GM18498 (cell line): ENCODE measurements at regions not wholly inside any gene's neighbourhood (a gene's known extent, or its start where the extent isn't known, plus 50 kb on each side); places are given as distances from the start of the nearest gene placed in this dataset.
A peak's percentile ranks its signal among the peaks of the same experiment; 100 is the strongest.
"Not testable (repeated sequence)": the region's sequence is repeated elsewhere in the genome, so short reads cannot be mapped to it uniquely, and the experiment has no call there.

Source experiments
- ATAC-seq: cut with Tn5 transposase; IDR thresholded peaks from one replicate; pipeline ENCODE4 v1.9.1; 2021; ENCODE audit warnings: mild to moderate bottlenecking, moderate library complexity; ENCODE audit not compliant: unreplicated experiment

DNA sequence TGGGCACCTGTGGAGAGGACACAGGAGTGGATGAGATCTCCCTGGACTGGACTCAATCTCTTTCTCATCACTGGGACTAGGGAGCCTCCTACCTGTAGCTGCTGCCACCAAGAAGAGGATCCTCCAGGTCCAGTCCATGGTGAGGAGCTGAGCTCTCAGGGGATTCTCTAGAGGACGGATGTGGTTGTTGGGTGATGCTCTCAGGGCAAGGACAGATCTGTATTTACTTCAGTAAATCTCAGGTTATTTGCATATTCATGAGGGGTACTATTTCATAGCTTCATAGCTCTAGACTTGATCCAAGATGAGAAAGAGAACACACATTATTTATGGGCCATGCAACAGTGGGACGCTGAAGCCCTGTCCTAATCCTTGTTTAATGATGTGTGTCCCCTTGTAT is 159.4 kb downstream of the POTEB start:
- peak; percentile 82 for ATAC-seq

GRCh38 chr15:21717661-21718060 is 159.9 kb downstream of the POTEB start:
- peak; percentile 34 for ATAC-seq

DNA sequence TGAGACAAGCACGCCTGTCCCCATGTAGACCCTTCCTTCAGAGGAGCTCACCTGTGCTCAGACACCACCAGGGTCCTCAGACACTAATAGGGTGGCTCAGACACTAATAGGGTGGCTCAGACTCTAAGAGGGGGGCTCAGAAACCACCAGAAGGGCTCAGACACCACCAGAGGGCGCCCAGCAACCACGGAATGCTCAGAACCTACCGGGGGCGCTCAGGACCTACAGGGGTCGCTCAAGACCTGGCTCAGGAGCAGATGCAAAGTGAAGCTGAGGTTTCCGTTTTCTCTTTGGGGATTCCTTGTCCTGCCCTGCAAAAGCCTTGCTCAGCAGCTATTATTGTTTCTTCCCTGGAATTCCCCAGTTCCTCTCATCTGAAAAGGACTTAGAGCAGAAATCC is 172.1 kb downstream of the POTEB start:
- ATAC-seq = not testable (repeated sequence)

GRCh38 chr15:21698620-21699019 is 178.9 kb downstream of the POTEB start:
- ATAC-seq = not testable (repeated sequence)

GRCh38 chr15:21695089-21695488 is 182.4 kb downstream of the POTEB start:
- not testable (repeated sequence) for ATAC-seq

DNA sequence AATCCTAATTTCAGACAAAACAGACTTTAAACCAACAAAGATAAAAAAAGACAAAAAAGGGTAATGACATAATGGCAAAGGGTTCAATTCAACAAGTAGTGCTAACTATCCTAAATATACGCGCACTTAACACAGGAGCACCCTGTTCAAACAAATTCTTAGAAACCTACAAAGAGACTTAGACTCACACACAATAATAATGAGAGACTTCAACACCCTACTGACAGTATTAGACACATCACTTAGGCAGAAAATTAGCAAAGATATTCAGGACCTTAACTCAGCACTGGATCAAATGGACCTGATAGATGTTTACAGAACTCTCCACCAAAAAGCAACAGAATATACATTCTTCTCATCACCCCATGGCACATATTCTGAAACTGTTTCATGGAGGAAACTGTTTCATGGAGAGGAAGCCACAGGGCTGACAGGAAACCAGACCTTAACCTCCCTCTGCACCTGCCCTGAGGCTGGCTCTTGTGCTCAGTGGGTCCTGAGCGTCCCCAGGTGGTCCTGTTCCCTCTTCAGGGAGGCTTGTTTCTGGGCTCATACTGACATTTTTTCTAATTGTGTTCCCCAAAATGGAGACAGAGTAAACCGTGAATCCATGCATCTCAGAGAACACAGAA is 184.9 kb downstream of the POTEB start:
- not testable (repeated sequence) for ATAC-seq

- peak; percentile 77 for ATAC-seq
These were observed 216.6 kb upstream of the POTEB3 start for GRCh38 chr15:21656798-21657397.

DNA sequence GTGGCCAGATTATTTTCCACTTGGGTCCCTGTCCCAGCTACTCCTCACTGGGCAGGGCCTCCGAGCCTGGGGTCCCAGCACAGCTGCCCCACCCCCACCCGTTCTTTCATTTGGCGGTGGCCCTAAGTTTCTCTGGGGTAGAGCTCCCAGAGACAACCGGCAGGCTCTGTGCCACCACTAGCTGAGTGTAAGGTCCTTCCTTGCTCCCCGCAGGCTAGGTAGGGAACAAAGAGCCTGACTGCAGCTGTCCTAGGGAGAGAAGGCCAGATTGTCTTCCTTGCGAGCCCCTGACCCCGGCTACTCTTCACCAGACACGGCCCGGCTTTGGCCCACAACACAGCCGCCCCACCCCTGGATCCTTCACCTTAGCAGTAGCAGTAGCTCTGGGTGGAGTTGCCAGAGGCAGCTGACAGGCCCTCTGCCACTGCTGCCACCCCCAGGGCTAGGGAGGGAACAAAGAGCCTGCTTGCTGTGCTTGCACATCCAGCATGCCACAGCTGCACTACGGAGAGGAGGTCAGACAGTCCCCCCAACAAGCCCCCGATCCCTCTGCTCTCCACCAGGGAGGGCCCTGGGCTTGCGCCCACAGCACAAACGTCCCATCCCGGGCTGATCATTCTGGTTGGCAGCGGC is 215.9 kb upstream of the POTEB3 start:
- ATAC-seq = peak; percentile 33

GRCh38 chr15:21653707-21654106 is 213.4 kb upstream of the POTEB3 start:
- ATAC-seq = not testable (repeated sequence)

GRCh38 chr15:21638770-21639169 is 198.5 kb upstream of the POTEB3 start:
- not testable (repeated sequence) for ATAC-seq

GRCh38 chr15:21626694-21627093 is 186.4 kb upstream of the POTEB3 start:
- ATAC-seq = not testable (repeated sequence)

- not testable (repeated sequence) for ATAC-seq
These were observed 168.9 kb upstream of the POTEB3 start for GRCh38 chr15:21609223-21609622.

- ATAC-seq = not testable (repeated sequence)
These were observed 125.1 kb upstream of the POTEB3 start for GRCh38 chr15:21565426-21565825.

DNA sequence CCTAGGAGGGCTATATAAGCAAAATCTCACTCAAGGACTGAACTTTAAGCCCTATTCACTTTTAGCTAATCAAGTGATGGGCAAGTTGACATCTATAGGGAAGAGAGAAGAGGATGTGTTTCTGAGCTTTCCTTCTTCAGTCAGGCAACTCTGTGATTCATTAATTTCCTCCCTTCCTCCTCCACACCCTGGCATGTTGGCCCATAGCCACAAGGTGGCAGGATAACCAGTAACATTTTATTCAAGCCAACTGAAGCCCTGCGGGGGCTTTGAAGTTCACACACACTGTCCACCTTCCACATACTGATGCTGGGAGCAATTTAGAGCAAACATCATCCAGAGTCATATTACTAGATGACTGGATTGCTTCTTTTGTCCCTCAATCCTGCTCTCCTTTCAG is 111.5 kb upstream of the POTEB3 start:
- peak; percentile 45 for ATAC-seq

DNA sequence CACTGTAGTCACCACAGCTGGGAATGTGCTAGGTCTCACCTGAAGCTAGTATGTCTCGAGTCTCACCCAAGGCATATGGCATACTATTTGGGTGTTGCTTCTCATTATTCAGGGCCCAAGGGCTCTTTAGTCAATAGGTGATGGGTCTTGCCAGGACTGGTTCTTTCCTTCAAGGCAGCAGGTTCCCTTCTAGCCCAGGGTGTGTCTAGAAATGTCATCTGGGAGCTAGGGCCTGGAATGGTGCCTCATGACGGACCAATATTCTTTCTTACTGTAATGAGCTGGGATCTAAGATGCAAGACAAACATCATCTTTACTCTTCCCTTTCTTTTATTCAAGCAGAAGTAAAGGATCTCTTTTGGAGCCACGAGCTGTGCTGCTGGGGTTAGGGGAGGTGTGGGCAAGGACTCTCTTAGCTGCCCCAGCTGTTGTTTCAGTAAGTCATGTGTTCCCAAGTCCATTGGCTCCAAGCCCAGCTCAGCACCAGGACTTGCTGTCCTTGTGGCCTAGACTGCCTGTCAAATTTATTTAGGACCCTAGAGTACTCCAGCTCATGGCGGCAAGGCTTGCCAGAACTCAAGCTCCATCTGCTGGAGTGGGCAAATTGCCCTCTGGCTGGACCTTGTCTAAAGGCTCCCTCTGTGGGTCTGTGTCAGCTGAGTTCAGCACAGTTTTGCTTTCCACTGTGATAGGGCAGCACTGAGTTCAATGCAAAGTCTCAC is 106.0 kb upstream of the POTEB3 start:
- ATAC-seq = not testable (repeated sequence)

DNA sequence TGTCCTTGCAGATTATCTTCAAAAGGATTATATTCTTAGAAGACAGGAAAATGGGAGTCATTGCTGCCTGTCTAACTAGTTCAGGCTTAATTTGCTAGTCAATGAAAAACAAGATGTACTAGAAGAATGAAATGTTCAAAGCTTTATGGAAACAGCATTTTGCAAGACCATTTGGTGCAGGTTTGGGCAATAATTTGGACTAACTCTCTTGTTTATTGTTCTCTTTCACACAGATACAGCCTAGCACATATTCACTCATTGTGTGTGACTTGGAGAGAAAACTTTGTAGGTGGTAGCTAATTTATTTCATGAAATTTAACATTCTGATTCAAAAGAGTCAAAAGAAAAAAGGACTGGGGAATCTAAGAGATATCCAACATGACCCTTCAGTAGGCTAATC is 92.5 kb upstream of the POTEB3 start:
- not testable (repeated sequence) for ATAC-seq

- ATAC-seq = not testable (repeated sequence)
These were observed 75.9 kb upstream of the POTEB3 start for GRCh38 chr15:21516248-21516647.

DNA sequence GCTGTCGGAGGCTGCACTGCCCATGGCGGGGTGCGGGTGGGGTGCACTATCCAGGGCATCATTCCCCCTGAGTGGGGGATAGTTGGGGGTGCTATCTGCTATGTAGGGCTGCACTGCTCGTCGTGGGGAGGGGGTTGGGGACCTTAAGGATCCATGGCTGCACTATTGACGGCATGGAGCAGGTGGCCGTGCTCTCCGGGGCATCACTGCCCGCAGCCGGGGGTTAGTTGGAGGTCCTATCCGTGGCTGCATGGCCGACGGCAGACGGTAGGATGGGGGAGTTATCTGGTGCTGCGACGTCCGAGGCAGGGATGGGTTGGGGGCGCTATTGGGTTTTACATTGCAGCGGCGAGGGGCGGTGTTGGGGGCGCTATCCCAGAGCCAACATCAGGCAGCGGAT is 75.0 kb upstream of the POTEB3 start:
- ATAC-seq = not testable (repeated sequence)

- not testable (repeated sequence) for ATAC-seq
These were observed 62.7 kb upstream of the POTEB3 start for GRCh38 chr15:21503021-21503420.
